GM12878 (cell line): ENCODE measurements at regions not wholly inside any gene's neighbourhood (a gene's known extent, or its start where the extent isn't known, plus 50 kb on each side); places are given as distances from the start of the nearest gene placed in this dataset.

Experiments used
- FOS ChIP-seq: IDR thresholded peaks from 3 replicates; pipeline ENCODE4 v1.6.1; 2011; ENCODE audit warnings: borderline replicate concordance; ENCODE audit not compliant: insufficient read length; ENCODE audit errors: extremely low read depth
- FOXK2 ChIP-seq: fragments of 450-650 bp; IDR thresholded peaks from 2 replicates; pipeline ENCODE4 v1.6.1; 2017; ENCODE audit warnings: mild to moderate bottlenecking, moderate library complexity
- MAX ChIP-seq: IDR thresholded peaks from 2 replicates; pipeline ENCODE4 v1.6.1; 2012; ENCODE audit warnings: low read depth, low read length, improper control_type of control experiment
- PRDM15 ChIP-seq: fragments of 450-650 bp; formaldehyde crosslinking; IDR thresholded peaks from 2 replicates; pipeline ENCODE4 v1.4.0; 2020; ENCODE audit warnings: mild to moderate bottlenecking, moderate library complexity
- SP1 ChIP-seq: IDR thresholded peaks from one replicate; pipeline ENCODE4 v1.6.1; 2011; ENCODE audit warnings: low read depth, low read length
- TAF1 ChIP-seq: IDR thresholded peaks from 2 replicates; pipeline ENCODE4 v1.6.1; 2011; ENCODE audit warnings: mild to moderate bottlenecking, low read depth, low read length, borderline replicate concordance
- TARDBP ChIP-seq: IDR thresholded peaks from 2 replicates; pipeline ENCODE4 v1.6.1; 2016; ENCODE audit warnings: borderline replicate concordance

GRCh38 chr2:222142027-222142426 is 156.8 kb downstream of the PAX3 start:
- TF ChIP-seq PRDM15 (CRISPR knock-in tag) = no peak
- no peak for TF ChIP-seq TAF1
- TF ChIP-seq MAX = no peak
- no peak for TF ChIP-seq FOS
- TF ChIP-seq TARDBP = no peak
- TF ChIP-seq SP1 = no peak
- no peak for TF ChIP-seq FOXK2
